ENCODE measurements at regions not wholly inside any gene's neighbourhood (a gene's known extent, or its start where the extent isn't known, plus 50 kb on each side); places are given as distances from the start of the nearest gene placed in this dataset.

DNA sequence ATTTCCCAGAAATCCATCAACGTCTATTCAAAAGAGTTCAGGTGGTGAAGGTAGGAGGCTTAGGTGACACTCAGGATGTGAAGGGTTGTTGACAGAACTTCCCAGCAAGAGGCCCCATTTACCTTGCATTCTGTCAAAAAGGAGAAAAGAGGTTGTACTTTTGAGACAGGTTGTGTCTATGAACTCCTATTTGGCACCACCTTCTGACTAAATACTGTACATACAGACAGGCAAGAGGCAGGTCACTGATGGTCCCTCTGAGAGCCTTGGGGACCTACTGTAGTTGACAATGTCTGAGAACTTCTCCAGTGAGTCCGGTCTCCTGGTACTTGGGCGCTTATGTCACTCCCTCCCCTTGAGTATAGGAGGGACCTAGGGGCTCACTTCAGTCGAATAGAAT is 479.3 kb upstream of the ZFHX3 start:
- Mint-ChIP-seq H3K9me3 (peaks cover 6% of the 10 kb centered on the region), H3K4me1 (peaks cover 15% of the 10 kb centered on the region), H3K27ac (no peak overlapping the region), H3K4me3 (no peak overlapping the region), H3K27me3 (ENCODE audit: insufficient read depth, low read depth, poor library complexity) (no peaks in the 10 kb centered on the region), H3K36me3 (ENCODE audit: low read depth) (no peaks in the 10 kb centered on the region)
- no peak for DNase-seq (ENCODE audit: low spot score)
- H3K4me2 ChIP-seq, result no peak overlapping the region
- ATAC-seq, result no peak
- no peaks in the 10 kb centered on the region for H3F3A ChIP-seq (replicated peaks; ENCODE audit: low read depth)
- no peak for TF ChIP-seq EZH2 (IDR thresholded peaks at IDR 0.05; ENCODE audit: low read depth, unreplicated experiment)
- TF ChIP-seq, protein P1, sequence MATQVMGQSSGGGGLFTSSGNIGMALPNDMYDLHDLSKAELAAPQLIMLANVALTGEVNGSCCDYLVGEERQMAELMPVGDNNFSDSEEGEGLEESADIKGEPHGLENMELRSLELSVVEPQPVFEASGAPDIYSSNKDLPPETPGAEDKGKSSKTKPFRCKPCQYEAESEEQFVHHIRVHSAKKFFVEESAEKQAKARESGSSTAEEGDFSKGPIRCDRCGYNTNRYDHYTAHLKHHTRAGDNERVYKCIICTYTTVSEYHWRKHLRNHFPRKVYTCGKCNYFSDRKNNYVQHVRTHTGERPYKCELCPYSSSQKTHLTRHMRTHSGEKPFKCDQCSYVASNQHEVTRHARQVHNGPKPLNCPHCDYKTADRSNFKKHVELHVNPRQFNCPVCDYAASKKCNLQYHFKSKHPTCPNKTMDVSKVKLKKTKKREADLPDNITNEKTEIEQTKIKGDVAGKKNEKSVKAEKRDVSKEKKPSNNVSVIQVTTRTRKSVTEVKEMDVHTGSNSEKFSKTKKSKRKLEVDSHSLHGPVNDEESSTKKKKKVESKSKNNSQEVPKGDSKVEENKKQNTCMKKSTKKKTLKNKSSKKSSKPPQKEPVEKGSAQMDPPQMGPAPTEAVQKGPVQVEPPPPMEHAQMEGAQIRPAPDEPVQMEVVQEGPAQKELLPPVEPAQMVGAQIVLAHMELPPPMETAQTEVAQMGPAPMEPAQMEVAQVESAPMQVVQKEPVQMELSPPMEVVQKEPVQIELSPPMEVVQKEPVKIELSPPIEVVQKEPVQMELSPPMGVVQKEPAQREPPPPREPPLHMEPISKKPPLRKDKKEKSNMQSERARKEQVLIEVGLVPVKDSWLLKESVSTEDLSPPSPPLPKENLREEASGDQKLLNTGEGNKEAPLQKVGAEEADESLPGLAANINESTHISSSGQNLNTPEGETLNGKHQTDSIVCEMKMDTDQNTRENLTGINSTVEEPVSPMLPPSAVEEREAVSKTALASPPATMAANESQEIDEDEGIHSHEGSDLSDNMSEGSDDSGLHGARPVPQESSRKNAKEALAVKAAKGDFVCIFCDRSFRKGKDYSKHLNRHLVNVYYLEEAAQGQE (IDR thresholded peaks at IDR 0.05; ENCODE audit: unreplicated experiment), result no peak
- no peak for TF ChIP-seq ZNF331 (CRISPR knock-in tag; IDR thresholded peaks at IDR 0.05; ENCODE audit: low read depth)
- no peak for TF ChIP-seq NANOG (IDR thresholded peaks at IDR 0.05; ENCODE audit: borderline replicate concordance)
- TF ChIP-seq, protein P2, sequence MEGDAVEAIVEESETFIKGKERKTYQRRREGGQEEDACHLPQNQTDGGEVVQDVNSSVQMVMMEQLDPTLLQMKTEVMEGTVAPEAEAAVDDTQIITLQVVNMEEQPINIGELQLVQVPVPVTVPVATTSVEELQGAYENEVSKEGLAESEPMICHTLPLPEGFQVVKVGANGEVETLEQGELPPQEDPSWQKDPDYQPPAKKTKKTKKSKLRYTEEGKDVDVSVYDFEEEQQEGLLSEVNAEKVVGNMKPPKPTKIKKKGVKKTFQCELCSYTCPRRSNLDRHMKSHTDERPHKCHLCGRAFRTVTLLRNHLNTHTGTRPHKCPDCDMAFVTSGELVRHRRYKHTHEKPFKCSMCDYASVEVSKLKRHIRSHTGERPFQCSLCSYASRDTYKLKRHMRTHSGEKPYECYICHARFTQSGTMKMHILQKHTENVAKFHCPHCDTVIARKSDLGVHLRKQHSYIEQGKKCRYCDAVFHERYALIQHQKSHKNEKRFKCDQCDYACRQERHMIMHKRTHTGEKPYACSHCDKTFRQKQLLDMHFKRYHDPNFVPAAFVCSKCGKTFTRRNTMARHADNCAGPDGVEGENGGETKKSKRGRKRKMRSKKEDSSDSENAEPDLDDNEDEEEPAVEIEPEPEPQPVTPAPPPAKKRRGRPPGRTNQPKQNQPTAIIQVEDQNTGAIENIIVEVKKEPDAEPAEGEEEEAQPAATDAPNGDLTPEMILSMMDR (conservative IDR thresholded peaks at IDR 0.05; ENCODE audit: low read depth in 2 of 2), result peak; percentile 20 to 37; a peak in 3 of 4 replicates
- H3K79me2 ChIP-seq (replicated peaks; ENCODE audit: insufficient read depth), result no peaks in the 10 kb centered on the region
- no peaks in the 10 kb centered on the region for H3K36me3 ChIP-seq (ENCODE audit: insufficient read depth)
- no peak overlapping the region for H3K4me3 ChIP-seq
- H3K27ac ChIP-seq (ENCODE audit: low read depth), result no peak overlapping the region
- H3K4me1 ChIP-seq (ENCODE audit: insufficient read depth), result peaks cover 20% of the 10 kb centered on the region
- 0 out of 2 replicates have a peak overlapping the region, but pooled peaks have one; percentile 38 for H2AFZ ChIP-seq
- peaks cover 20% of the 10 kb centered on the region; the same call in 1 of the 2 replicates for H3K9me2 ChIP-seq (ENCODE audit: insufficient read depth)
- no peaks in the 10 kb centered on the region for H3K27me3 ChIP-seq (ENCODE audit: insufficient read depth)
- H4K20me1 ChIP-seq (replicated peaks; ENCODE audit: insufficient read depth), result no peaks in the 10 kb centered on the region

DNA sequence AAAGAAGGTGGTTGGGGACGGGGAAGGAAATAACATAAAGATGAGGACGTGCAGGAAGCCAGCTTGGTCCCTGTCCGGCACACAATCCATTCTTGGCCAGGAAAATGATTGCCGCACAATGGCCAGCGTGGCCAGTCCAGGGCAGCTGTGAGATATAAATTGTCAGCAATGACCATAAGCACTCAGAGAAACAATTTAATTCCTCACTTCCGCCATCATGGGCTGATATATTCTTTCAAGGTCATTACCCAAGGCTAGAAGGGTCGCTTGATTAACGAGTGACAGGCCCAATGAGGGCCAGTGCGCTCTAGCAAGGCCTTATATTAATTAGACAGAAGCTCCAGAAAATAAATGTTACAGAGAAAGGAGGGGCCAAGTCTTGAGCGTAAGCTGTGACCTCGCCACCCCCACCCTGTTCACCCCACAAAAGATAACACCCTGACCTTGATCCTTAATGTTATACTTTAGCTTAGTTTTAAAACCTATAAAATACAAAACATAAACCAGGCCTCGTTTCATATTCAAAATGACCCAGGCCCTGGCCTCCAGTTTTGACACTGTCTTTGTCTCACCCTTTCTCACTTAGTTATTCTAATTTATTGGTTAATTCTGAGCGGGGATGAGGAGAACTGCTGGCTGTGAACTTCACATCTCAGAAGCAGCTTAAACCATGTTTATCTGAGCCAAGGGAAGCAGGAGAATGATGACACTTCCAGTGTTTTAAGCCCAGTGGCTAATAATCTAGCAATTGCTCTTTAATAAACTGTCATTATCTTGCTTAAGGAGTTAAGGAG is 478.3 kb upstream of the ZFHX3 start:
- Histone ChIP-seq H3K9me2 (ENCODE audit: insufficient read depth) (peaks cover 26% of the 10 kb centered on the region), H3K27me3 (ENCODE audit: insufficient read depth) (no peaks in the 10 kb centered on the region), H3K4me3 (no peak overlapping the region), H3K36me3 (ENCODE audit: insufficient read depth) (no peaks in the 10 kb centered on the region), H3F3A (replicated peaks; ENCODE audit: low read depth) (no peaks in the 10 kb centered on the region), H4K20me1 (replicated peaks; ENCODE audit: insufficient read depth) (no peaks in the 10 kb centered on the region), H3K79me2 (replicated peaks; ENCODE audit: insufficient read depth) (no peaks in the 10 kb centered on the region), H3K27ac (ENCODE audit: low read depth) (no peak overlapping the region), H3K4me1 (ENCODE audit: insufficient read depth) (peaks cover 20% of the 10 kb centered on the region), H3K4me2 (no peak overlapping the region), H2AFZ (peak overlapping the region; percentile 10; the same call in 1 of the 2 replicates)
- ATAC-seq (no peak), DNase-seq (ENCODE audit: low spot score) (no peak)
- TF ChIP-seq JUNB (IDR thresholded peaks at IDR 0.05; ENCODE audit: unreplicated experiment), result no peak
- TF ChIP-seq, protein P3, sequence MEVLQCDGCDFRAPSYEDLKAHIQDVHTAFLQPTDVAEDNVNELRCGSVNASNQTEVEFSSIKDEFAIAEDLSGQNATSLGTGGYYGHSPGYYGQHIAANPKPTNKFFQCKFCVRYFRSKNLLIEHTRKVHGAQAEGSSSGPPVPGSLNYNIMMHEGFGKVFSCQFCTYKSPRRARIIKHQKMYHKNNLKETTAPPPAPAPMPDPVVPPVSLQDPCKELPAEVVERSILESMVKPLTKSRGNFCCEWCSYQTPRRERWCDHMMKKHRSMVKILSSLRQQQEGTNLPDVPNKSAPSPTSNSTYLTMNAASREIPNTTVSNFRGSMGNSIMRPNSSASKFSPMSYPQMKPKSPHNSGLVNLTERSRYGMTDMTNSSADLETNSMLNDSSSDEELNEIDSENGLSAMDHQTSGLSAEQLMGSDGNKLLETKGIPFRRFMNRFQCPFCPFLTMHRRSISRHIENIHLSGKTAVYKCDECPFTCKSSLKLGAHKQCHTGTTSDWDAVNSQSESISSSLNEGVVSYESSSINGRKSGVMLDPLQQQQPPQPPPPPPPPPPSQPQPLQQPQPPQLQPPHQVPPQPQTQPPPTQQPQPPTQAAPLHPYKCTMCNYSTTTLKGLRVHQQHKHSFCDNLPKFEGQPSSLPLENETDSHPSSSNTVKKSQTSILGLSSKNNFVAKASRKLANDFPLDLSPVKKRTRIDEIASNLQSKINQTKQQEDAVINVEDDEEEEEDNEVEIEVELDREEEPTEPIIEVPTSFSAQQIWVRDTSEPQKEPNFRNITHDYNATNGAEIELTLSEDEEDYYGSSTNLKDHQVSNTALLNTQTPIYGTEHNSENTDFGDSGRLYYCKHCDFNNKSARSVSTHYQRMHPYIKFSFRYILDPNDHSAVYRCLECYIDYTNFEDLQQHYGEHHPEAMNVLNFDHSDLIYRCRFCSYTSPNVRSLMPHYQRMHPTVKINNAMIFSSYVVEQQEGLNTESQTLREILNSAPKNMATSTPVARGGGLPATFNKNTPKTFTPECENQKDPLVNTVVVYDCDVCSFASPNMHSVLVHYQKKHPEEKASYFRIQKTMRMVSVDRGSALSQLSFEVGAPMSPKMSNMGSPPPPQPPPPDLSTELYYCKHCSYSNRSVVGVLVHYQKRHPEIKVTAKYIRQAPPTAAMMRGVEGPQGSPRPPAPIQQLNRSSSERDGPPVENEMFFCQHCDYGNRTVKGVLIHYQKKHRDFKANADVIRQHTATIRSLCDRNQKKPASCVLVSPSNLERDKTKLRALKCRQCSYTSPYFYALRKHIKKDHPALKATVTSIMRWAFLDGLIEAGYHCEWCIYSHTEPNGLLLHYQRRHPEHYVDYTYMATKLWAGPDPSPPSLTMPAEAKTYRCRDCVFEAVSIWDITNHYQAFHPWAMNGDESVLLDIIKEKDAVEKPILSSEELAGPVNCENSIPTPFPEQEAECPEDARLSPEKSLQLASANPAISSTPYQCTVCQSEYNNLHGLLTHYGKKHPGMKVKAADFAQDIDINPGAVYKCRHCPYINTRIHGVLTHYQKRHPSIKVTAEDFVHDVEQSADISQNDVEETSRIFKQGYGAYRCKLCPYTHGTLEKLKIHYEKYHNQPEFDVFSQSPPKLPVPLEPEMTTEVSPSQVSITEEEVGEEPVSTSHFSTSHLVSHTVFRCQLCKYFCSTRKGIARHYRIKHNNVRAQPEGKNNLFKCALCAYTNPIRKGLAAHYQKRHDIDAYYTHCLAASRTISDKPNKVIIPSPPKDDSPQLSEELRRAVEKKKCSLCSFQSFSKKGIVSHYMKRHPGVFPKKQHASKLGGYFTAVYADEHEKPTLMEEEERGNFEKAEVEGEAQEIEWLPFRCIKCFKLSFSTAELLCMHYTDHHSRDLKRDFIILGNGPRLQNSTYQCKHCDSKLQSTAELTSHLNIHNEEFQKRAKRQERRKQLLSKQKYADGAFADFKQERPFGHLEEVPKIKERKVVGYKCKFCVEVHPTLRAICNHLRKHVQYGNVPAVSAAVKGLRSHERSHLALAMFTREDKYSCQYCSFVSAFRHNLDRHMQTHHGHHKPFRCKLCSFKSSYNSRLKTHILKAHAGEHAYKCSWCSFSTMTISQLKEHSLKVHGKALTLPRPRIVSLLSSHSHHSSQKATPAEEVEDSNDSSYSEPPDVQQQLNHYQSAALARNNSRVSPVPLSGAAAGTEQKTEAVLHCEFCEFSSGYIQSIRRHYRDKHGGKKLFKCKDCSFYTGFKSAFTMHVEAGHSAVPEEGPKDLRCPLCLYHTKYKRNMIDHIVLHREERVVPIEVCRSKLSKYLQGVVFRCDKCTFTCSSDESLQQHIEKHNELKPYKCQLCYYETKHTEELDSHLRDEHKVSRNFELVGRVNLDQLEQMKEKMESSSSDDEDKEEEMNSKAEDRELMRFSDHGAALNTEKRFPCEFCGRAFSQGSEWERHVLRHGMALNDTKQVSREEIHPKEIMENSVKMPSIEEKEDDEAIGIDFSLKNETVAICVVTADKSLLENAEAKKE (CRISPR knock-in tag; IDR thresholded peaks at IDR 0.05), result no peak
- no peak for TF ChIP-seq ZNF114 (CRISPR knock-in tag; IDR thresholded peaks at IDR 0.05)
- Mint-ChIP-seq H3K9me3 (peaks cover 6% of the 10 kb centered on the region; the same call in 2 of the 3 replicates), H3K36me3 (ENCODE audit: low read depth) (no peaks in the 10 kb centered on the region), H3K27ac (no peak overlapping the region), H3K4me1 (peaks cover 15% of the 10 kb centered on the region), H3K4me3 (no peak overlapping the region), H3K27me3 (ENCODE audit: insufficient read depth, low read depth, poor library complexity) (no peaks in the 10 kb centered on the region)
